ENCODE measurements at regions not wholly inside any gene's neighbourhood (a gene's known extent, or its start where the extent isn't known, plus 50 kb on each side); places are given as distances from the start of the nearest gene placed in this dataset.

- no peak for DNase-seq
These were observed 541.7 kb downstream of the EFNA5 start for GRCh38 chr5:107129051-107129450.

- no peak for DNase-seq
These were observed 542.9 kb downstream of the EFNA5 start for GRCh38 chr5:107127878-107128277.

GRCh38 chr5:107126341-107126740 lies 544.4 kb downstream of the EFNA5 start:
- DNase-seq, result no peak

- DNase-seq, result no peak
These were observed 546.4 kb downstream of the EFNA5 start for GRCh38 chr5:107124376-107124775.

- DNase-seq, result no peak
These were observed 547.7 kb downstream of the EFNA5 start for GRCh38 chr5:107123014-107123413.

DNA sequence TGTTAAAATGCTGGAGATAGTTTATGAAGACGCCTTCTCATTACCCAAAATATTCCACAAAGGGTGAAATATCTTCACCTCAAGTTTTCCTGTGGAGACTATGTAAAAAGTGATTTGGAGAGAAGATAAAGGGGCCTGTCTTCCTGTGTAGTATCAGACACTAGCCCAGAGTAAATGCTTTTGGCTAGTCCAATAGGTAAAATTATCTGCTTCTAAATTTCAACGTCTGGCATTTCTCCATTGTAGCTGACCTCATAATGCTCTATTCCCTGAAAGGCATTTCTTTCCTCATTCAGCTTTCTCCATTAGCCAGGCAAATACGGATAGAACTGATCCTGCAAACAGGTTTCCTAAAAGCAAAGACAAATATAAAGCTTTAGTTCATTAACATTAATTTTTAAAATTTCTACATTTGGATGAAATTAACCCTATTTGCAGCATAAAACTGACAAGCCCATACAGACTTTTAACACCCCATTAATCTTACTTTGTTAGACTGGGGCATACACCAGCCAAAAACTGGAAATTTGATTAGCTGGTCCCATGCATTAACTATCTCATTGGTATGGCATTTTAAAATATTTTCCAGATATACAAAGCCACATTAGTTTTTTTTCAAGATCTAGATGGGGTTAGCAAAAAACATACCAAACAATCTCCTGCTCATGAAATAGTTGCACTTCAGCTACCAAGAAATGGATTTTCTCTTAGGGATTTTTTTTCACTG lies 548.8 kb downstream of the EFNA5 start:
- DNase-seq, result no peak

DNA sequence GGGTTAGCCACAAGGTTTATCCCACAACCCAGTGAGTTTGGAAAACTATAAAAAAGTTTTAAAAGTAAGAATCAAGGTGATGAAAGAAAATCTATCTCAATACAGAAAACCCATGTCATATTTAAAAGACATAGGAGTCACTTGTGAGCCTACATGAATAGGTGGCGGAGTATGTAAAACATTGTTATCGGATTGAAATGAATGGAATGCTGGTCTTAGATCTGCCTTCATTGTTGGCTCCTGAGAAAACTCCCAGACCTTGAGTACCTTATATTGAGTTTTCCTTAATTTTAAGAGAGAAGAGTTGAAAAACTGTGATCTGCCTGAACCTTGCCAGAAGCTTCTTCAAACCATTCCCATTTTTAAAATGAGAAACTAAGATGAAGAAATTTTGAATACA lies 551.1 kb downstream of the EFNA5 start:
- no peak for DNase-seq

- no peak for DNase-seq
These were observed 552.3 kb downstream of the EFNA5 start for GRCh38 chr5:107118184-107119019.

GRCh38 chr5:107112216-107112615 lies 558.5 kb downstream of the EFNA5 start:
- DNase-seq, result no peak

DNA sequence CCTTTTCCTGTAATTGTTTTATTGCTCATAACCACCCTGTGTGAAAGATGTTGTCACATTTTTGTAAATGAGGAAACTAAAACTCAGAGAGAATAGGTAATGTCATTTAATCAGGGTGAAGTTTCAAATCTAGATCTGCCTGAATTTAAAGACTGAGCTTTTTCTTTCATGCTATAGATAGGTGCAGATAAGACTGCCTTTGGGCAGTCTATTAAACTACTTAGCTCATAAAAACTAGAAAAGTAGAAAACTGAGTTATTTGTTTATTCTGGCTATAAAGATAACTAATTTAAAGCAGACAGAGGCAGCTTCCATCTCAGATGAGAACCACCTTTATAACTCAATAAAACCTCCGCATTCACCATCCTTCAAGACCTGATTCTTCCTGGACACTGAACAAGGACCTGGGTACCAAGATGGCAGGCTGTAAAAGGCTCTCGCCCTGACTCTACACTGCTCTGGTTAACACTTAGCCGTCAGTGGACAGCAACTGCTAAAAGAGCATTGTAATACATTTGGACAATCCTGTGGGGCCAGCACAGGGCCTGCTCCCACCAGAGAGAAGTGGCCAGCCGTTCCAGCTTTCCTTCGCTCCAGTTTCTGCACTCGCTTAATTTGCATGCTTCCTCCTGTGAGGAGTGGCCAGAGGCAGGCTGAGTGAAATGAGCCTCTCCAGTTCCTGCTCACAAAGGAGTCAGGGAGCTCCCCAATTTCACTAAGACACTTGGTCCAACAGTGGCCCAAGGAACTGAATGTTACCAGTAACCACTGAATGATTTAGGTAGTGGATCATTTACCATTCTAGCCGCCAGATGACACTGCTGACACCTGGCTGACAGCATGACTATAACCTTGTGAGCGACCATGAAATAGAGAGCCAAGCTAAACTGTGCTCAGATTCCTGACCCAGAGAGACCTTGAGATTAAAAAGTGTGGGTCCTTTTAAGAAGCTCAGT lies 566.4 kb downstream of the EFNA5 start:
- no peak for DNase-seq

- DNase-seq, result no peak
These were observed 567.2 kb downstream of the EFNA5 start for GRCh38 chr5:107103522-107103921.

DNA sequence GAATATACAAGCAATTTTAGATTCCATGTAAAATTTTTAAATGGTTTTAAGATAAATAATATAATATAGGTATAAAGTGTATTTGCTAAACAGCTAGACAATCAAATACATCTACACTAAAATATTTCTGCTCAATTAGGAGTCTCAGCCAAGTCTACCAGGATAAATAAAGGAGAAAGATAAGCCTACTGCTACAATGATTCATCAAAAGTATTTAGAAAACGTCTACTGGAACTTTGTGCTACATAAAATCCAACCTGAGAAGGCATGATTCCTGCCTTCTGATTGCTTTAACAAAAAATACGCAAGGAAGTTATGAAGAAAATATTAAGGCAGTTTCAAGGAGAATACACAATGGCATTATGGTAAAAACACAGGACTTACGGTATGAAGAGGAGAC lies 570.6 kb downstream of the EFNA5 start:
- DNase-seq, result no peak

- DNase-seq, result no peak
These were observed 571.2 kb downstream of the EFNA5 start for GRCh38 chr5:107099506-107099905.

GRCh38 chr5:107092695-107093094 lies 578.0 kb downstream of the EFNA5 start:
- no peak for DNase-seq

GRCh38 chr5:107090506-107090905 lies 580.2 kb downstream of the EFNA5 start:
- peak in 1 of 2 donors; percentile 7 for DNase-seq

- no peak for DNase-seq
These were observed 581.8 kb downstream of the EFNA5 start for GRCh38 chr5:107088907-107089306.

GRCh38 chr5:107085572-107085971 lies 585.2 kb downstream of the EFNA5 start:
- no peak for DNase-seq

GRCh38 chr5:107074996-107075395 lies 595.7 kb downstream of the EFNA5 start:
- no peak for DNase-seq

DNA sequence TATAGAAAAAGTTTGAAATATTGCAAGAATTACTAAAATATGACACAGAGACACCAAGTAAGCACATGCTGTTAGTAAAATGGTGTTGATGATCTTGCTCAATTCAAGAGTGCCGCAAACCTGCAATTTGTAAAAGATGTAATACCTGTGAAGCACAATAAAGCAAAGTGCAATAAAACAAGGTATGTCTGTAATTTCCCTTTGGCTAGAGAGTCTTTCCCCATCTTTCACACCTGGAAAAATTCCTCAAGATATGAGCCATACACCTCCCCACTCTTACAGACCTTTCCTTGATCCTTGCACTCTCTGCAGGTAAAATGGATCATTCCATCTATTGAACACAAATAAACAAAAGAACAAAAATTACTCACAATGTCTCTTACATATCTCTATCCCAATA lies 597.8 kb downstream of the EFNA5 start:
- no peak for DNase-seq

- no peak for DNase-seq
These were observed 598.3 kb downstream of the EFNA5 start for GRCh38 chr5:107072440-107072839.

GRCh38 chr5:107068782-107069181 lies 602.0 kb downstream of the EFNA5 start:
- DNase-seq, result no peak

DNA sequence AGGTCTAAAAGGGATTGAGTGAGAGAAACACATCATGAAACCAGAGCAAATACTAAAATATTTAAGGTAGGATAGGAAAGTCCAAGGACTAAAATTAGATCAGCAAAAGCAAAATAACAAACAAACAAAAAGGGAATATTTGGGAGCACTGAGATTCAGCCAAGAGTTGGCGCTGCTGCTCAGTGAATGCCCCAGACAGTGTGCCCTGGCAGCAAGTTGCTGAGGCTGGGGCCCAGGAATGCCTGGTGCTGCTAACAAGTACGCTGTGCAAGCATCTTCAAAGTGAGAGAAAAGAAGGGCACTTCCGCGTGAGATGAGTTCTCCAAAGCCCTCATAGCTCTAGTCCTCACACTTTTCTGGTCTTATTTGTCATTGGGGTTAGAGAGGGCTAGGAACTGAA lies 603.3 kb downstream of the EFNA5 start:
- peak; percentile 20 to 48 for DNase-seq

GRCh38 chr5:107063511-107063910 lies 607.2 kb downstream of the EFNA5 start:
- no peak for DNase-seq

Data from hippocampal formation (tissue), 2 donors.